HG02642 (cell line): ENCODE measurements at regions not wholly inside any gene's neighbourhood (a gene's known extent, or its start where the extent isn't known, plus 50 kb on each side); places are given as distances from the start of the nearest gene placed in this dataset.
"Not testable (repeated sequence)": the region's sequence is repeated elsewhere in the genome, so short reads cannot be mapped to it uniquely, and the experiment has no call there.

Experiments used
- ATAC-seq: cut with Tn5 transposase; IDR thresholded peaks from one replicate; pipeline ENCODE4 v1.9.1; 2021; ENCODE audit warnings: mild to moderate bottlenecking; ENCODE audit not compliant: unreplicated experiment, poor library complexity

DNA sequence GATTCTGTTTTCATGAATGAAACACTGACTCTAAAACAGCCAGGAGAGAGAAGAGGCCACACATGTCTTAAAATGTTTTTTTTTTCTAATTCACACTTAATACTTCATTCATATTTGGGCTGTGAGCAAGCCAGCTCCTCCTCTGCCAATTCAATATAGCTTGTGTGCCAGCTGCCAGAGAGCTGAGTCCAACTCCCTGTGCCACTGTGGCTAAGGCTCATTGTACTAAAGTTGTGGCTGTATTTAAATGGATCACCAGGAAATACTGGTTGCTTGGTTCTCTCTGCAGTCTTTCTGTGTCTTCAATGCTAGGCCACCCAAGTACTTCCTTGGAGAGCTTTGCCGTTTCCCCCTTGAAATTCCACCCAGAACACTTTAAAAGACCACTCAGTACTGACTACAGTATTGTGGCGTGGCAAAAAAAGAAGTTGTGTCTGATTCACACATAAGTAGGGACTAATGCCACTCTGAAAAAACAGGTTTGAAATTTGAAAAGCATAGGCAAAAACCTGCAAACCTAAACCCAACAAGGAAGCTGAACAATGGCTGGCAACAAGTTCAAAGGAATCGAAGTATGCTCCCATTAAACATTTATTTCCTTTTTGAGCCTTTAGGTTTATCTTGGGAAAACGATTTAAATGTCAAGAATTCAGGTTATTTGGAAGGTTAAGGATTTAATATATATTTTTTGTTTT lies 524.7 kb downstream of the DIPK2A start:
- ATAC-seq: no peak

GRCh38 chr3:144497452-144497851 lies 525.8 kb downstream of the DIPK2A start:
- no peak for ATAC-seq

DNA sequence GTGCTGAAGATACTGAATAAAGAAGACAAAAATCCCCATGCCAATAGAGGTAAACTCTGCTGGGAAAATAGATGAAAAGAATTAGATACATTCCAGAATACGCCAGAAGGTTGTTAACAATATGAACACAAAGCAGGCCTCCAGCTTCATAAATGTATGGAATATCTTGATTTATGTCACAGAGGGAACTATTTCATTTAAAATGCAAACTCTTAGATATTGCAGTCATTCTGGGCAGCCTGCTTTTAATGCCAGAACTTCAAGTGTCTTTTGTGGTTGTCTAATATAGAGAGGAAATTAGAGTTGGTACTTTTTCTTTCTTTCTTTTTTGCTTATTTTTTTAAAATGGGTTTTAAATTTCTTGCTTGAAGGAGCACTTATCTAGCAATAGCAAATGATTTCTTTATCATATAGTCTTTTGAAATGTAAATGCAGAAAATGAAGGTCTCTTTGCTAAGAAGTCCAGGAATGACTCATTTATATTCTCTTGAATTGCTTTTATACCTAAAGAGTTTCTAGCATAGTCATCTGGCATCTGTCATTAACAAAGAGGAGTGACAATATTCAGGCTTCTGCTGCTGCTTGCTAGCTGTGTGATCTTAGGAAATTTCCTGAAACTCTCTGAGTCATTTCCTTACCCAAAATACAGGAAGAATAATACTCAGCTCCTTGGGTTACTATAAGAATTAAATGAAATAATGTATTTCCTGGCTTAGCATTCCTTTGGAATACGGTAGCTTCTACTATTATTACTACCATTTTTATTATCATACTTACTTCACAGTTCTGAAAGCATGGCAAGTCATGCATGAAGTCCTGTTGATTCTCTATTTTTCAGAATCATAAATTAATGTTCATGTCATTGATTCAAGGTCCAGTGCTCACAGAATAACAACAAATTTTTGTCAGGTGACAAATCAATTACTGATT lies 527.6 kb downstream of the DIPK2A start:
- ATAC-seq: no peak

- no peak for ATAC-seq
Observed at GRCh38 chr3:144501467-144501866, 529.8 kb downstream of the DIPK2A start.

GRCh38 chr3:144502402-144502801 lies 530.8 kb downstream of the DIPK2A start:
- ATAC-seq: no peak

DNA sequence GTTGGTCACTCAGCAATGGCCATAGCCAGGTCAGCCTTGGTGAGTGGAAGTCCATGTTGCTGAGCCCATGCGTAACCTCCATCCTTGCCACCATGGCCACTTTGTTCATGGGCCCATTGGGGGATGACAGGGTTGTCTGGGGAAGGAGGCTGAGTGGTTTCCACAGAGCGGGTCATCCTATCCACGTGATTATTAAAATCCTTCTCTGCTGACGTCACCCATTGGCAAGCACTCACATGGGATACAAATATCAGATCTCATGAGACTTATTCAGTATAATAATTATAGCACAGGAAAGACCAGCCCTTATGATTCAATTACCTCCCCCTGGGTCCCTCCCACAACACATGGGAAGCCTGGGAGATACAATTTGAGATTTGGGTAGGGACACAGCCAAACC lies 534.8 kb downstream of the DIPK2A start:
- not testable (repeated sequence) for ATAC-seq

DNA sequence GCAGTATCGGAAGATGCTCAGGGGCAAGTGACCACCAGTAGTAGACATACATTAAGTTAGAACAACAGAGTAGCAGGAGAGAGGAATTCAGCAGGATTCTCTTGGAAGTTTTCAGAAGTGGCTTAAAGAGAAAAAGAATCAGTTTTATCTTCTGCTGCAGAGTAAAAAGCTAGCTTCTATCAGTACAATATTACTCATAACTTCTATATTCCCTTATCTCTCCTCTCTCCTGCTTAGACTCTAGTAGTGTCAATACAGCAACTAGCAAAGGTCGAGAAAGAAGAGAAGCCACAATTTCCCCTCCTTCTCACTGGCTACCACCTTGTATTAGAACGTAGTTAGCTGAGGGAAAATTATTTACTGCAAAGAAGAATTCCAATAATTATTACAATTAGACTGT lies 539.7 kb downstream of the DIPK2A start:
- ATAC-seq: no peak

GRCh38 chr3:144516026-144516425 lies 544.4 kb downstream of the DIPK2A start:
- ATAC-seq: no peak

- no peak for ATAC-seq
Observed at GRCh38 chr3:144516589-144516988, 545.0 kb downstream of the DIPK2A start.

DNA sequence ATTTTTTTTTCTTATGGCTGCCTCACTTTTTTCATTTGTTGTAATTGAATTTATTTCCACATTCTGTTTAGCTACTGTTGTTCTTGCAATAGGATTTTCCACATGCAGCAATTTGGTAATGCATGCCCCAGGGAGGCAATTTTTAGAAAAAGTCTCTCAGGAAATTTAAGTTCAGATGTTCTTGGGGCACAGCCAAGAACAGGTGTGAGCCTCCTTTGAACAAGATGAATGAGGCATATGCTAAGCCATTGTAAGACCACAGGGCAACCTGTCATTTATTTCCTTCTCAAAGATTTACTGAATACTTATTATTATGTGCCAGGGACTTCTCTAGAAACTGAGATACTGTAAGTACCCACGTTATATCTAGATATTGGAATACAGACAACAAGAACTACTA lies 549.5 kb downstream of the DIPK2A start:
- ATAC-seq: no peak

DNA sequence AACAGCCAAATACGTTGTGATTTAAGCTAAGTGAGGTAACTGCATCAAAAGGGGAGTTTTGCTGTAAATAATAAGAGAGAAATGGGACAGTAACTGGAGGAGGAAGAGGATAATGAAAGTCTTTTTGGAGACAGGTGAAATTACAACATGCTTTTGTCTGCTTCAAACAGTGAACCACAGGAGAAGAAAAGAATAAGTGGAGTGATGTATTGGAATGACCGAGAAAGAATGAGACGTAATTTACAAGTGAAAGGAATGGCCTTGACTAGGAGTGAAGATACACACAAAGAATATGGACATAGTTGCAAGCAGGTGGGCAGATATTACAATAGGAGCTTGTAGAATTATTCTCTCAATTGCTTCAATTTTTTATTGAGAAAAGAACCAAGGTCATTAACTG lies 550.8 kb downstream of the DIPK2A start:
- no peak for ATAC-seq

DNA sequence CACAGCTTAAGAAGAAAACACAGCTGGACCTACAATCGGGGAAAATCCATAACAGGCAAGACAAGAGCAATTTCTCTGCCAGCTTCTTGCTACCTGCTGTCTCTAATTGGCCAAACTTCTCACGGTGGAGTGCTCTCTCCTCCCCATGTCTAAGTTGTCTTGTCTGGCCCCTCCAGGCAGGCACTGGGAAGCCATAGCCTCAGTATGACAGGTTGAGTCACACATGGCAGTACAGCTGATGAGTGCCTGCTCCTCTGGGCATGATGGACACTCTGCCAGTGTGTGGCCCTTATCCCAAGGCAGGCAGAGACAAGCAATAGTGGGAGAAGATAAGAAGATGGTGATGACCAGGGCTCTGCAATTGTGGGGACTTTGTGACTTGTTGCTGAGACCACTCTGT lies 551.8 kb downstream of the DIPK2A start:
- ATAC-seq: no peak

DNA sequence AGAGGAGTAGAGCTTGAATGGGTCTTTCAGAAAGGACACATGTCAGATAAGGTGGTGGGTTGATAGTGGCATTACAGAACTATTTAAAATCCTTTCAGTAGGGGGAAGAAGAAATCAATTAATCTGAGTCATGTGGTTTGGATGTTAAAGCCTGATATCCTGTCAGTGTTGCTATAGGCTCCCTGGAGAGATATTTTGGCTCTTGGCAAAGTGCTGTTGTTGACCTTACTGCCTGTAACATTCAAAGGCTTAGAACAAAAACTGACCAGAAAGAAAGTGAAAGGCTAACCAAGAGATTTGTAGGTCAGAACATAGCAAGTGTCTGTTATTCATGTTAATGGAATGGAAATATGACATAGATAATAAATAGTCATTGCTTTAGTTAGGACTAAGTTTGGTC lies 552.9 kb downstream of the DIPK2A start:
- no peak for ATAC-seq

DNA sequence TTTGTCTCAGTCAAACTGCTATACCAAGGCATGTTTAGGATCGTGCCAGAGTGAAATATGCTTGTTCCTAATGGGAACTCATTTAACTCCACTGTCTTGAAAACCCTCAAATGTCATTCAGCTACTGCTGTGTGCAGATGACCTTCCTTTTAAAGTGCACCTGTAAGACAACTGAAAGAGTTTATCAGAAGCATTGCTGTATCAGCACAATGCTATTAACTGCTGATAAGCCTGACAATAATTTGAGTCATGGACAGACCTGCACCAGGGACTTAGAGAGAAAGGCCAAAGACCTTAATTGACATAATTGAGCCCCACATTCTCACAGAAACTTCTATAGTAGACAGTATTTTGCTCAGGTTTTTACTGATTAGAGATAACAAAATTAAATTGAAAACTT lies 557.9 kb downstream of the DIPK2A start:
- no peak for ATAC-seq

- no peak for ATAC-seq
Observed at GRCh38 chr3:144544871-144545270, 573.2 kb downstream of the DIPK2A start.

DNA sequence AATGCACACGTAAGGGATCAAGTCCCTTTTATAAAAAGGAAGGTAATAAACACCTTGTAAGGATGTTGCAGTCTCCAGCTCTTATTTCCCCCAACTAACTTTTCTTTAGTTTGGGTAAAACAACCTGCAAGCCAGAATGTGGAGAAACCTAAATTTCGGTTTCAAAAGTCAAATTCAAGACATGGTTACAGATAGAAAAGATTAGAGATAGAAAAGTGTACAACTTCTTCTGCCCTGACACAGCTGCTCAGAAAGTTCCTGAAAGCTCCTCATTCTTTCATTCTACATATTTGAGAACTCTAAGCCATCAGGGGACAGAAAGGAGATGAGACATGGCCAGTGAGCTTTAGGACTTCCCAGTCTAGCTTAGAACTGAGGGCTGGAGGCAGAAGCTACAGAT lies 574.9 kb downstream of the DIPK2A start:
- no peak for ATAC-seq

DNA sequence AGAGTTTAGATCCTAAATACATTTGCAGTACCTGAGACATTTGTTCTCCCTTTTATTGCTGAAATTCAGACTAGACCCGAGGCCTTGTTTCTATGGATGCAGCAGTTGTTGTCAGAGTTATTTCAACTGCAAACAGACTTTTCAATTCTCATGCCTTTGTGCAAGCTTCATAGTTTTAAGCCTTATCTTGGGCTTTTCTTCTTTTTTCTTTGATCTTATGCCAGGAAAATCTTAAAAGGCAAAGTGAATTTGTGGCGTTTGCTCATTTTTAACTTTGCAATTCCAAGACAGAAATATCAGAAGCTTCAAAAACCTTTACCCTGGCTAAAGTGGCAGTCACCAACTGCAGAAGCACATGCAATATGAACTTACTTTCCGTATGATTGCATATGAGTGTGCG lies 576.7 kb downstream of the DIPK2A start:
- no peak for ATAC-seq

DNA sequence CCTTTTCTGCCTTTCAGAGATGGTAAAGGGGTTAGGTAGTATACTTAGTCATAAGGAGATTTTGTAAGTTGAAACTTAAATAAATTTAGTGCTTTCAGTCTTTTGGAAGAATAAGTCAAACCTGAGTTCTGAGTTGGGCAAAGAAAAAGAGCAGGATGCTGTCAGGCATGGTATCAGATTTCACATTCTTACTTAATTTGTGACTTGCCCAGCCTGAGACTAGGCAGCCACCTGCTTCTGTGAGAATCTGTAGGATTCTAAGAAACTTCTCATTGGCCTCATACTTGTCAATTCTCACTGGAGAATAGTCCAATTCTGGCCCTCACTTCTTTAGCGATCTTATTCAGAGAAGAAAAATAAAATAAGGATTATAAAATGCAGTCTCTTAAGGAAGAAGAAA lies 577.5 kb downstream of the DIPK2A start:
- ATAC-seq: no peak

DNA sequence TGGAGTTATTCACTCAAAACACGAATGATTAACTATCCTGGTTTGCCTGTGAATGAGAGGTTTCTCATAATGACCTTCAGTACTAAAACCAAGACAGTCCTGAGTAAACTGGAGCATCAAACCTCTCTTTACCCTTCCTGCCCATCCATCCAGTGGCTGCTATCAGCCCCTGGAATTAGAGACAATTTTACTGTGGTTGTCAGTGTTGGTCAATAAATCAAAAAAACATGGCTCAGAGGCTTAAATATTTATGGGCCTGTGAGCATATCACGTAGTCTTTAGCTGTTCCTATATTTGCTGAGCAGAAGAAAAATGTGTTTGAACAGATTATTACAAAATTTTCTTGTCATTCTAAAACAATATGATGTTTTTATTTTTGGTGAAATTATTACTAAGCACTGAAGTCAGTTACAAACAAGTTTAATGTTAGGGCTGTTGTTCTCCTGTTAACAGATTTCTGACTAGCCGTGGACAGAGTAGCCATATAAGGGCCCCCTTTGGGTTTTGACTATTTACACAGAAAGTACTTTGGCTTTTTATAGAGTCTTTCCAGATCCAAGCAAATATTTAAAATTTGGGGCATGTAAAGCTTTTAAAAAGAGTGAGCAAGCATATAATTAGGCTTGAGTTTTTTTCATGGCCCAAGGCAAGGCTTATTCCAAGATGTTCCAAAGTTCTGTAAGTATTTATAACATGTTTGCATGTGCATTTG lies 580.9 kb downstream of the DIPK2A start:
- no peak for ATAC-seq

DNA sequence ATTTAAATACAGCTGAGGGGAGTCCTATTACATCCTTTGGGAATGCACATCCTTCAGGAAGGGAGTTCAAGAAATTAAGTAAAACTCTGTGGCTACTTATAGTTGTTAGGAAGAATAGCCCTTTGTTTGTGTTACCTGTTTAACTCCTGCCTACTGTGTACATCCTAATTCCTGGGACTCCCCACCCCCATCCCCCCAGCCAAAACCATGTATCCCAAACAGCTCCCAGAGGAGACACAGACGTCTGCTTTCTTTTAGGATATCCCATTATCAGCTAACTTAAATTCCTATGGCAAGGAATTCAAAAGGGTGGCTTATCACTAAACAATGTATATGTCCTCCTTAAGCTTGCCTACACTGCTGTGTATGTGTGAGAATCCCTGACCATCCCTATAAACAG lies 581.7 kb downstream of the DIPK2A start:
- ATAC-seq: no peak

DNA sequence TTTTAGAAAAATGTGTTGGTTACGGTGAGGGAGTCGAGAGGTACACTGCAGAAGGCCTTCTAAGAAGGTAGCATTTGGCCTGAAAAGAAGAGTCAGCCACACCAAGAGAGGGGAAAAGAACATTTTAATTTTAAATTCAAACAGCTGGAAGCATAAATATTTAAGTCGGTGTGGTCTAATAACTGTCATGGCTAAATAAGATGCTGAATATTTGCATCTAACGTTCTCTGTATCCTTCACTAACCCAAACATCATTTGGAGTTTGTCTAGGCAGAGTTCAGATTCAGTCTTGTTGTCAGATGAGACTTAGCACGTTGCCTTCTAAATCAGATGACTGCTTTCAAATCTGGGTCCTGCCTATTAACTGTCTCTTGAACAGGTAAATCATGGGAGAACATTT lies 583.3 kb downstream of the DIPK2A start:
- ATAC-seq: no peak
